Naive thymus-derived CD4-positive, alpha-beta T cell (primary cell): ENCODE measurements at regions not wholly inside any gene's neighbourhood (a gene's known extent, or its start where the extent isn't known, plus 50 kb on each side); places are given as distances from the start of the nearest gene placed in this dataset.

ENCODE experiments used
- ATAC-seq: fragments of 150-1000 bp; cut with Tn5 transposase; 2 replicates; pipeline ENCODE4 v1.10.0; 2021; ENCODE audit warnings: mild to moderate bottlenecking, moderate library complexity
- CTCF ChIA-PET: fragments of 350-600 bp; sonication (Branson Sonifier 250); formaldehyde crosslinking; loops from one replicate; lab custom pipeline; 2021; ENCODE audit warnings: antibody characterized with exemption; lab: Charles Lee
- POLR2A ChIA-PET: fragments of 350-600 bp; sonication (Branson Sonifier 250); formaldehyde crosslinking; loops from one replicate; lab custom pipeline; 2021; ENCODE audit warnings: antibody characterized with exemption, inconsistent platforms; lab: Charles Lee
- DNase-seq, 9 donors: peaks; one replicate each; pipeline versions ENCODE4 v3.0.0 to v3.0.0-alpha.2; 2020 to 2022; ENCODE audit warnings: mixed read lengths in 1 of 9
- H3K27ac ChIP-seq: one replicate; pipeline ENCODE4 v1.7.0; 2013; ENCODE audit warnings: mild to moderate bottlenecking, low read depth, low read length, moderate library complexity
- H3K27me3 ChIP-seq, 2 donors: one replicate each; pipeline ENCODE4 v1.7.0; 2013; ENCODE audit warnings: low read length in 2 of 2, mild to moderate bottlenecking in 2 of 2, moderate library complexity in 2 of 2; ENCODE audit not compliant: control insufficient read depth in 2 of 2, insufficient read depth in 2 of 2
- H3K36me3 ChIP-seq, 3 experiments: 1 replicate in 2 of 3; 2 replicates in 1 of 3; pipeline ENCODE4 v1.7.0; 2013; ENCODE audit warnings: low read length in 3 of 3, mild to moderate bottlenecking in 3 of 3, moderate library complexity in 1 of 3; ENCODE audit not compliant: insufficient read depth in 3 of 3, control insufficient read depth in 2 of 3
- H3K4me1 ChIP-seq, 2 donors: one replicate each; pipeline ENCODE4 v1.7.0; 2013; ENCODE audit warnings: low read length in 2 of 2, mild to moderate bottlenecking in 2 of 2, moderate library complexity in 1 of 2; ENCODE audit not compliant: control insufficient read depth in 2 of 2, insufficient read depth in 2 of 2
- H3K4me3 ChIP-seq: 2 replicates; pipeline ENCODE4 v1.7.0; 2013; ENCODE audit warnings: mild to moderate bottlenecking, low read length
- H3K9me3 ChIP-seq, 3 experiments: 1 replicate in 2 of 3; 2 replicates in 1 of 3; pipeline ENCODE4 v1.7.0; 2013; ENCODE audit warnings: low read length in 3 of 3; ENCODE audit not compliant: control insufficient read depth in 2 of 3
- H3K27ac Mint-ChIP-seq, 9 donors: one replicate each; pipeline ENCODE4 v1.8.0; 2020 to 2022; ENCODE audit warnings: mixed read lengths in 9 of 9, mild to moderate bottlenecking in 8 of 9, moderate library complexity in 5 of 9, inconsistent platforms in 2 of 9
- H3K27me3 Mint-ChIP-seq, 5 donors: one replicate each; pipeline ENCODE4 v1.8.0; 2021 to 2022; ENCODE audit warnings: mixed read lengths in 5 of 5, mild to moderate bottlenecking in 1 of 5
- H3K36me3 Mint-ChIP-seq, 5 donors: one replicate each; pipeline ENCODE4 v1.8.0; 2020 to 2022; ENCODE audit warnings: mixed read lengths in 5 of 5, mild to moderate bottlenecking in 3 of 5, inconsistent platforms in 1 of 5
- H3K4me1 Mint-ChIP-seq, 7 donors: one replicate each; pipeline ENCODE4 v1.8.0; 2020 to 2022; ENCODE audit warnings: mixed read lengths in 7 of 7, mild to moderate bottlenecking in 3 of 7, inconsistent platforms in 1 of 7
- H3K4me3 Mint-ChIP-seq, 10 donors: one replicate each; pipeline ENCODE4 v1.8.0; 2020 to 2022; ENCODE audit warnings: mild to moderate bottlenecking in 10 of 10, mixed read lengths in 10 of 10, moderate library complexity in 6 of 10, inconsistent platforms in 2 of 10
- H3K9me3 Mint-ChIP-seq, 11 donors: one replicate each; pipeline ENCODE4 v1.8.0; 2020 to 2022; ENCODE audit warnings: mixed read lengths in 11 of 11, mild to moderate bottlenecking in 4 of 11, inconsistent platforms in 1 of 11, moderate library complexity in 1 of 11
- intact Hi-C, 2 donors: fragments of 100-400 bp; cut with micrococcal nuclease; formaldehyde crosslinking; loops; one replicate each; pipeline ENCODE4 v1.15.1; 2023

GRCh38 chr3:181618260-181618659 is 93.5 kb upstream of the SOX2 start:
- ChIA-PET CTCF (interaction anchor here (0.6 kb wide), 1 partner anchor 10 kb away, joined by 6 read pairs; no protein-coding TSS in a partner anchor), POLR2A (no interaction called here)
- Mint-ChIP-seq H3K4me3 (no peak overlapping the region), H3K27ac (no peak overlapping the region), H3K4me1 (no peaks in the 10 kb centered on the region), H3K27me3 (peaks cover 0 to 3% (median 0%) of the 10 kb centered on the region in 5 donors), H3K36me3 (no peaks in the 10 kb centered on the region), H3K9me3 (peaks cover 0 to 5% (median 0%) of the 10 kb centered on the region in 11 donors)
- Histone ChIP-seq H3K9me3 (no peaks in the 10 kb centered on the region), H3K36me3 (no peaks in the 10 kb centered on the region), H3K4me3 (no peak overlapping the region), H3K4me1 (no peaks in the 10 kb centered on the region), H3K27me3 (no peaks in the 10 kb centered on the region), H3K27ac (no peak overlapping the region)
- intact Hi-C loops: no loop called here
- DNase-seq (no peak), ATAC-seq (no peak)

GRCh38 chr3:181616088-181617070 is 95.3 kb upstream of the SOX2 start:
- no peaks in the 10 kb centered on the region for H3K27me3 ChIP-seq

GRCh38 chr3:181615666-181616065 is 96.1 kb upstream of the SOX2 start:
- Mint-ChIP-seq H3K4me3 (no peak overlapping the region), H3K4me1 (no peaks in the 10 kb centered on the region), H3K27me3 (no peaks in the 10 kb centered on the region), H3K36me3 (no peaks in the 10 kb centered on the region), H3K9me3 (peaks cover 0 to 4% (median 0%) of the 10 kb centered on the region in 11 donors), H3K27ac (no peak overlapping the region)
- intact Hi-C loops: no loop called here
- DNase-seq (no peak), ATAC-seq (no peak)
- no peaks in the 10 kb centered on the region for H3K4me1 ChIP-seq
- H3K27me3 ChIP-seq: no peaks in the 10 kb centered on the region
- POLR2A ChIA-PET: no interaction called here
- no peaks in the 10 kb centered on the region for H3K36me3 ChIP-seq
- H3K27ac ChIP-seq: no peak overlapping the region
- H3K4me3 ChIP-seq: no peak overlapping the region
- H3K9me3 ChIP-seq: no peaks in the 10 kb centered on the region
- CTCF ChIA-PET: no interaction called here

More at GRCh38 chr3:181616088-181617070, 95.3 kb upstream of the SOX2 start:
- no peak overlapping the region for H3K27ac ChIP-seq
- ChIA-PET POLR2A (no interaction called here), CTCF (interaction anchor here (0.6 kb wide), 2 partner anchors 22 to 424 kb away, joined by 3 read pairs; no protein-coding TSS in a partner anchor)
- no peaks in the 10 kb centered on the region for H3K27me3 Mint-ChIP-seq
- H3K36me3 Mint-ChIP-seq: no peaks in the 10 kb centered on the region
- no peaks in the 10 kb centered on the region for H3K36me3 ChIP-seq
- intact Hi-C loops: no loop called here
- H3K9me3 Mint-ChIP-seq: peaks cover 0 to 5% (median 0%) of the 10 kb centered on the region in 11 donors
- DNase-seq (no peak), ATAC-seq (no peak)
- no peaks in the 10 kb centered on the region for H3K4me1 ChIP-seq
- H3K4me3 Mint-ChIP-seq: no peak overlapping the region
- no peak overlapping the region for H3K27ac Mint-ChIP-seq
- H3K4me1 Mint-ChIP-seq: no peaks in the 10 kb centered on the region
- no peaks in the 10 kb centered on the region for H3K9me3 ChIP-seq
- no peak overlapping the region for H3K4me3 ChIP-seq

- H3K4me1 Mint-ChIP-seq: no peaks in the 10 kb centered on the region
- Histone ChIP-seq H3K4me3 (no peak overlapping the region), H3K36me3 (no peaks in the 10 kb centered on the region), H3K4me1 (no peaks in the 10 kb centered on the region), H3K27ac (no peak overlapping the region), H3K9me3 (no peaks in the 10 kb centered on the region), H3K27me3 (no peaks in the 10 kb centered on the region)
- CTCF ChIA-PET: no interaction called here
- no peak overlapping the region for H3K4me3 Mint-ChIP-seq
- no peak for ATAC-seq
- H3K27me3 Mint-ChIP-seq: no peaks in the 10 kb centered on the region
- POLR2A ChIA-PET: no interaction called here
- intact Hi-C loops: no loop called here
- no peaks in the 10 kb centered on the region for H3K36me3 Mint-ChIP-seq
- no peaks in the 10 kb centered on the region for H3K9me3 Mint-ChIP-seq
- H3K27ac Mint-ChIP-seq: no peak overlapping the region
- no peak for DNase-seq
These were observed 96.8 kb upstream of the SOX2 start for GRCh38 chr3:181614878-181615277.

GRCh38 chr3:181613813-181614212 is 97.9 kb upstream of the SOX2 start:
- no peaks in the 10 kb centered on the region for H3K9me3 Mint-ChIP-seq
- no peaks in the 10 kb centered on the region for H3K27me3 Mint-ChIP-seq
- H3K36me3 Mint-ChIP-seq: no peaks in the 10 kb centered on the region
- no peak overlapping the region for H3K4me3 ChIP-seq
- POLR2A ChIA-PET: no interaction called here
- H3K36me3 ChIP-seq: no peaks in the 10 kb centered on the region
- no peaks in the 10 kb centered on the region for H3K4me1 Mint-ChIP-seq
- DNase-seq (no peak), ATAC-seq (no peak)
- CTCF ChIA-PET: no interaction called here
- H3K27ac ChIP-seq: no peak overlapping the region
- intact Hi-C loops: no loop called here
- H3K4me3 Mint-ChIP-seq: no peak overlapping the region
- H3K9me3 ChIP-seq: no peaks in the 10 kb centered on the region
- no peak overlapping the region for H3K27ac Mint-ChIP-seq
- H3K4me1 ChIP-seq: no peaks in the 10 kb centered on the region
- no peaks in the 10 kb centered on the region for H3K27me3 ChIP-seq

GRCh38 chr3:181613191-181613590 is 98.5 kb upstream of the SOX2 start:
- H3K4me3 ChIP-seq: no peak overlapping the region
- H3K27ac Mint-ChIP-seq: no peak overlapping the region
- no peaks in the 10 kb centered on the region for H3K4me1 Mint-ChIP-seq
- no peak overlapping the region for H3K4me3 Mint-ChIP-seq
- no peaks in the 10 kb centered on the region for H3K27me3 ChIP-seq
- no peak overlapping the region for H3K27ac ChIP-seq
- ChIA-PET POLR2A (no interaction called here), CTCF (no interaction called here)
- H3K4me1 ChIP-seq: no peaks in the 10 kb centered on the region
- no peaks in the 10 kb centered on the region for H3K36me3 ChIP-seq
- ATAC-seq (no peak), DNase-seq (no peak)
- H3K36me3 Mint-ChIP-seq: no peaks in the 10 kb centered on the region
- H3K9me3 Mint-ChIP-seq: no peaks in the 10 kb centered on the region
- intact Hi-C loops: no loop called here
- no peaks in the 10 kb centered on the region for H3K9me3 ChIP-seq
- no peaks in the 10 kb centered on the region for H3K27me3 Mint-ChIP-seq

- Mint-ChIP-seq H3K27me3 (no peaks in the 10 kb centered on the region), H3K4me1 (no peaks in the 10 kb centered on the region), H3K36me3 (no peaks in the 10 kb centered on the region), H3K4me3 (no peak overlapping the region), H3K27ac (no peak overlapping the region), H3K9me3 (no peaks in the 10 kb centered on the region)
- intact Hi-C loops: no loop called here
- ChIA-PET POLR2A (no interaction called here), CTCF (interaction anchor here (0.6 kb wide), 2 partner anchors 124 to 402 kb away, joined by 3 to 4 read pairs; no protein-coding TSS in a partner anchor)
- ATAC-seq (no peak), DNase-seq (no peak)
- H3K36me3 ChIP-seq: no peaks in the 10 kb centered on the region
- no peak overlapping the region for H3K27ac ChIP-seq
- H3K4me3 ChIP-seq: no peak overlapping the region
- H3K9me3 ChIP-seq: no peaks in the 10 kb centered on the region
- no peaks in the 10 kb centered on the region for H3K27me3 ChIP-seq
- H3K4me1 ChIP-seq: no peaks in the 10 kb centered on the region
These were observed 100.8 kb upstream of the SOX2 start for GRCh38 chr3:181610973-181611265.
